GM12872 (cell line): ENCODE measurements at regions not wholly inside any gene's neighbourhood (a gene's known extent, or its start where the extent isn't known, plus 50 kb on each side); places are given as distances from the start of the nearest gene placed in this dataset.

Experiments used
- CTCF ChIP-seq: IDR thresholded peaks from 3 replicates; pipeline ENCODE4 v1.5.1; 2011; ENCODE audit warnings: low read depth, mild to moderate bottlenecking, low read length, moderate library complexity; ENCODE audit not compliant: insufficient read depth

- TF ChIP-seq CTCF: no peak
Observed at GRCh38 chr10:83769281-83769820, 370.0 kb upstream of the GHITM start.

GRCh38 chr10:83801983-83802382 lies 337.3 kb upstream of the GHITM start:
- TF ChIP-seq CTCF: no peak

- no peak for TF ChIP-seq CTCF
Observed at GRCh38 chr10:83806717-83807116, 332.6 kb upstream of the GHITM start.

GRCh38 chr10:83809001-83809400 lies 330.3 kb upstream of the GHITM start:
- no peak for TF ChIP-seq CTCF

GRCh38 chr10:83816942-83817341 lies 322.4 kb upstream of the GHITM start:
- TF ChIP-seq CTCF: no peak

GRCh38 chr10:83817797-83818196 lies 321.5 kb upstream of the GHITM start:
- no peak for TF ChIP-seq CTCF

GRCh38 chr10:83819609-83820008 lies 319.7 kb upstream of the GHITM start:
- TF ChIP-seq CTCF: no peak

- no peak for TF ChIP-seq CTCF
Observed at GRCh38 chr10:83820033-83820432, 319.3 kb upstream of the GHITM start.
